HCT116 (cell line): ENCODE measurements at regions not wholly inside any gene's neighbourhood (a gene's known extent, or its start where the extent isn't known, plus 50 kb on each side); places are given as distances from the start of the nearest gene placed in this dataset.

Source experiments
- ATAC-seq: fragments of 200-7000 bp; cut with Tn5 transposase; 2 replicates; pipeline ENCODE4 v1.9.1; 2020; ENCODE audit warnings: mild to moderate bottlenecking, moderate library complexity
- BruUV-seq: library from RNA; stranded (reverse); fragments of 400-500 nt; replicated peaks from 2 replicates; lab custom pipeline; 2021; lab: Mats Ljungman, UMichigan
- CTCF ChIA-PET: fragments of 300-600 bp; sonication (Branson Sonifier 250); formaldehyde crosslinking; loops from one replicate; lab custom pipeline; 2021; ENCODE audit warnings: antibody characterized with exemption; lab: Charles Lee
- POLR2A ChIA-PET: fragments of 300-600, 350-600 bp; sonication (Branson Sonifier 250); formaldehyde crosslinking; loops from one replicate; lab custom pipeline; 2021; ENCODE audit warnings: antibody characterized with exemption; lab: Charles Lee
- RAD21 ChIA-PET, 2 experiments: fragments of 300-600 bp; sonication (Branson Sonifier 250); formaldehyde crosslinking; loops; one replicate each; lab custom pipeline; 2023; ENCODE audit warnings: low total read pairs in 2 of 2; ENCODE audit not compliant: uncharacterized antibody in 2 of 2, unreplicated experiment in 2 of 2, low non-redundant PET in 1 of 2; lab: Charles Lee
- DNase-seq: peaks from one replicate; pipeline ENCODE4 v3.0.0-alpha.2; 2010; ENCODE audit warnings: low read depth, low spot score
- H2AFZ ChIP-seq: fragments of 200-600 bp; shearing (Covaris generic), sonication (generic); 2 replicates; pipeline ENCODE4 v1.6.1; 2017; ENCODE audit warnings: low read depth, mixed run types, mixed read lengths, antibody characterized with exemption, low read length; ENCODE audit not compliant: poor library complexity, severe bottlenecking
- H3K27ac ChIP-seq: 2 replicates; pipeline ENCODE4 v1.5.1; 2012; ENCODE audit warnings: low read depth, low read length
- H3K27me3 ChIP-seq: fragments of 200-600 bp; sonication (generic); 2 replicates; pipeline ENCODE4 v1.6.1; 2016; ENCODE audit warnings: mixed run types, low read length, mixed read lengths; ENCODE audit not compliant: insufficient read depth
- H3K36me3 ChIP-seq, 2 experiments: fragments of 200-500 bp in 1 of 2; fragments of 200-600 bp in 1 of 2; sonication (Bioruptor generic) in 1 of 2; sonication (generic) in 1 of 2; 2 replicates each; pipeline versions ENCODE4 v1.5.1 to v1.6.1; 2014 to 2016; ENCODE audit warnings: low read length in 2 of 2, inconsistent platforms in 1 of 2, mixed read lengths in 1 of 2, mixed run types in 1 of 2; ENCODE audit not compliant: insufficient read depth in 2 of 2, control insufficient read depth in 1 of 2
- H3K4me1 ChIP-seq, 2 experiments: fragments of 200-600 bp in 1 of 2; sonication (generic) in 1 of 2; 2 replicates each; pipeline versions ENCODE4 v1.5.1 to v1.6.1; 2012 to 2017; ENCODE audit warnings: low read length in 2 of 2, inconsistent platforms in 1 of 2, mild to moderate bottlenecking in 1 of 2, mixed read lengths in 1 of 2, mixed run types in 1 of 2, moderate library complexity in 1 of 2; ENCODE audit not compliant: insufficient read depth in 2 of 2, control insufficient read depth in 1 of 2
- H3K4me2 ChIP-seq: fragments of 200-600 bp; sonication (generic); 2 replicates; pipeline ENCODE4 v1.6.1; 2017; ENCODE audit warnings: mixed run types, low read length, mixed read lengths
- H3K4me3 ChIP-seq, 2 experiments: fragments of 200-600 bp in 1 of 2; sonication (generic) in 1 of 2; replicated peaks in 1 of 2; 2 replicates each; pipeline ENCODE4 v1.5.1; 2011 to 2016; ENCODE audit warnings: low read length in 2 of 2, control low read depth in 1 of 2, low read depth in 1 of 2, mild to moderate bottlenecking in 1 of 2, mixed read lengths in 1 of 2, mixed run types in 1 of 2
- H3K79me2 ChIP-seq: fragments of 200-600 bp; sonication (generic); 2 replicates; pipeline ENCODE4 v1.6.1; 2017; ENCODE audit warnings: mild to moderate bottlenecking, mixed run types, low read length, moderate library complexity, mixed read lengths; ENCODE audit not compliant: insufficient read depth
- H3K9ac ChIP-seq: fragments of 200-600 bp; sonication (generic); 2 replicates; pipeline ENCODE4 v1.6.1; 2016; ENCODE audit warnings: low read length, mixed read lengths
- H3K9me2 ChIP-seq: fragments of 200-600 bp; sonication (generic), shearing (Covaris generic); 2 replicates; pipeline ENCODE4 v1.6.1; 2017; ENCODE audit warnings: mixed run types, mild to moderate bottlenecking, moderate library complexity; ENCODE audit not compliant: insufficient read depth
- H3K9me3 ChIP-seq, 2 experiments: fragments of 200-500 bp in 1 of 2; fragments of 200-600 bp in 1 of 2; sonication (Bioruptor generic) in 1 of 2; sonication (generic) in 1 of 2; 2 replicates each; pipeline ENCODE4 v1.6.1; 2014 to 2017; ENCODE audit warnings: low read length in 2 of 2, mixed read lengths in 2 of 2, inconsistent platforms in 1 of 2, low read depth in 1 of 2, mild to moderate bottlenecking in 1 of 2, mixed run types in 1 of 2, moderate library complexity in 1 of 2; ENCODE audit not compliant: control insufficient read depth in 1 of 2, insufficient read depth in 1 of 2
- H4K20me1 ChIP-seq: fragments of 200-600 bp; sonication (generic), shearing (Covaris generic); 2 replicates; pipeline ENCODE4 v1.6.1; 2017; ENCODE audit warnings: mixed run types, mild to moderate bottlenecking, moderate library complexity; ENCODE audit not compliant: insufficient read depth
- ATF3 ChIP-seq: IDR thresholded peaks from 2 replicates; pipeline ENCODE4 v1.6.1; 2012
- CEBPB ChIP-seq: IDR thresholded peaks from 2 replicates; pipeline ENCODE4 v1.6.1; 2012; ENCODE audit warnings: low read depth
- CTCF ChIP-seq, 3 experiments: fragments of 200-600 bp in 1 of 3; sonication (generic) in 1 of 3; IDR thresholded peaks in 2 of 3; conservative IDR thresholded peaks in 1 of 3; 2 replicates each; pipeline ENCODE4 v1.5.1; 2012 to 2017; ENCODE audit warnings: low read depth in 2 of 3, low read length in 2 of 3, antibody characterized with exemption in 1 of 3, borderline replicate concordance in 1 of 3, control low read depth in 1 of 3, mild to moderate bottlenecking in 1 of 3, mixed read lengths in 1 of 3, mixed run types in 1 of 3, moderate library complexity in 1 of 3; ENCODE audit not compliant: insufficient read depth in 1 of 3
- EGR1 ChIP-seq: IDR thresholded peaks from 2 replicates; pipeline ENCODE4 v1.6.1; 2012; ENCODE audit warnings: low read depth
- EZH2 ChIP-seq: fragments of 200-600 bp; sonication (generic); IDR thresholded peaks from 2 replicates; pipeline ENCODE4 v1.6.1; 2017; ENCODE audit warnings: antibody characterized with exemption, mixed run types
- EZH2phosphoT487 ChIP-seq: fragments of 200-600 bp; IDR thresholded peaks from 2 replicates; pipeline ENCODE4 v1.6.1; 2018; ENCODE audit warnings: antibody characterized with exemption, borderline replicate concordance
- FOSL1 ChIP-seq: IDR thresholded peaks from 2 replicates; pipeline ENCODE4 v1.6.1; 2012; ENCODE audit warnings: low read depth
- JUND ChIP-seq: IDR thresholded peaks from 2 replicates; pipeline ENCODE4 v1.6.1; 2012
- MAX ChIP-seq: IDR thresholded peaks from 2 replicates; pipeline ENCODE4 v1.6.1; 2012
- POLR2AphosphoS5 ChIP-seq: IDR thresholded peaks from 2 replicates; pipeline ENCODE4 v1.6.1; 2011; ENCODE audit warnings: mild to moderate bottlenecking, low read depth, low read length, moderate library complexity
- SIN3A ChIP-seq: IDR thresholded peaks from 2 replicates; pipeline ENCODE4 v1.6.1; 2012; ENCODE audit warnings: low read depth
- SRF ChIP-seq: IDR thresholded peaks from 2 replicates; pipeline ENCODE4 v1.6.1; 2012; ENCODE audit warnings: low read depth
- TCF7L2 ChIP-seq: IDR thresholded peaks from 2 replicates; pipeline ENCODE4 v1.7.0; 2011; ENCODE audit warnings: borderline replicate concordance, inconsistent platforms; ENCODE audit not compliant: insufficient read depth, insufficient read length; ENCODE audit errors: extremely low read depth
- ZBTB33 ChIP-seq: IDR thresholded peaks from 2 replicates; pipeline ENCODE4 v1.6.1; 2011; ENCODE audit warnings: mild to moderate bottlenecking, low read length, moderate library complexity; ENCODE audit not compliant: insufficient replicate concordance; ENCODE audit errors: extremely low read depth
- ZFX ChIP-seq: fragments of 450-650 bp; IDR thresholded peaks from 2 replicates; pipeline ENCODE4 v1.6.1; 2017
- ZNF274 ChIP-seq: fragments of 200-500 bp; sonication (Bioruptor generic); IDR thresholded peaks from 2 replicates; pipeline ENCODE4 v1.6.1; 2014; ENCODE audit warnings: mild to moderate bottlenecking, low read depth, low read length, inconsistent platforms
- intact Hi-C: fragments of 100-400 bp; cut with micrococcal nuclease; formaldehyde crosslinking; loops from 2 replicates; pipeline ENCODE4 v1.10.0; 2022

- ChIA-PET RAD21 (no interaction called here), CTCF (no interaction called here), POLR2A (no interaction called here)
- ATAC-seq (no peak), DNase-seq (no peak)
- Histone ChIP-seq H3K9ac (no peak overlapping the region), H3K4me2 (no peak overlapping the region), H3K27me3 (no peaks in the 10 kb centered on the region), H3K79me2 (no peaks in the 10 kb centered on the region), H3K9me2 (no peaks in the 10 kb centered on the region), H3K4me3 (no peak overlapping the region), H4K20me1 (no peaks in the 10 kb centered on the region), H2AFZ (no peak overlapping the region), H3K4me1 (no peaks in the 10 kb centered on the region), H3K27ac (no peak overlapping the region), H3K36me3 (no peaks in the 10 kb centered on the region), H3K9me3 (no peaks in the 10 kb centered on the region)
- TF ChIP-seq EZH2phosphoT487 (no peak), ATF3 (no peak), MAX (no peak), ZFX (no peak), EGR1 (no peak), CTCF (IDR thresholded peaks at IDR 0.05 in 2 of 3, conservative IDR thresholded peaks at IDR 0.05 in 1 of 3; ENCODE audit: borderline replicate concordance in 1 of 3, insufficient read depth in 1 of 3, low read depth in 2 of 3, low read length in 2 of 3) (no peak), SRF (no peak), POLR2AphosphoS5 (no peak), TCF7L2 (no peak)
- BruUV-seq: no TSS peak
- intact Hi-C loops: no loop called here
Measured at GRCh38 chr2:122251566-122251965, 496.1 kb downstream of the TSN start.

- H3K4me3 ChIP-seq: no peak overlapping the region
- no peaks in the 10 kb centered on the region for H3K36me3 ChIP-seq
- BruUV-seq: no TSS peak
- ChIA-PET CTCF (no interaction called here), POLR2A (no interaction called here), RAD21 (no interaction called here)
- H3K9me3 ChIP-seq: no peaks in the 10 kb centered on the region
- no peak for DNase-seq
- H3K9ac ChIP-seq: no peak overlapping the region
- ATAC-seq: no peak
- H3K4me2 ChIP-seq: no peak overlapping the region
- H3K79me2 ChIP-seq: no peaks in the 10 kb centered on the region
- H3K27ac ChIP-seq: no peak overlapping the region
- no peaks in the 10 kb centered on the region for H3K27me3 ChIP-seq
- no peaks in the 10 kb centered on the region for H3K9me2 ChIP-seq
- H4K20me1 ChIP-seq: no peaks in the 10 kb centered on the region
- H2AFZ ChIP-seq: no peak overlapping the region
- H3K4me1 ChIP-seq: no peaks in the 10 kb centered on the region
- intact Hi-C loops: no loop called here
- TF ChIP-seq SIN3A (no peak), JUND (no peak), EZH2 (no peak), ZBTB33 (no peak), ZFX (no peak), ZNF274 (no peak), CTCF (IDR thresholded peaks at IDR 0.05 in 2 of 3, conservative IDR thresholded peaks at IDR 0.05 in 1 of 3; ENCODE audit: borderline replicate concordance in 1 of 3, insufficient read depth in 1 of 3, low read depth in 2 of 3, low read length in 2 of 3) (no peak), FOSL1 (no peak), CEBPB (no peak)
Measured at GRCh38 chr2:122255924-122256323, 500.5 kb downstream of the TSN start.
